ENCODE measurements at regions not wholly inside any gene's neighbourhood (a gene's known extent, or its start where the extent isn't known, plus 50 kb on each side); places are given as distances from the start of the nearest gene placed in this dataset.

DNA sequence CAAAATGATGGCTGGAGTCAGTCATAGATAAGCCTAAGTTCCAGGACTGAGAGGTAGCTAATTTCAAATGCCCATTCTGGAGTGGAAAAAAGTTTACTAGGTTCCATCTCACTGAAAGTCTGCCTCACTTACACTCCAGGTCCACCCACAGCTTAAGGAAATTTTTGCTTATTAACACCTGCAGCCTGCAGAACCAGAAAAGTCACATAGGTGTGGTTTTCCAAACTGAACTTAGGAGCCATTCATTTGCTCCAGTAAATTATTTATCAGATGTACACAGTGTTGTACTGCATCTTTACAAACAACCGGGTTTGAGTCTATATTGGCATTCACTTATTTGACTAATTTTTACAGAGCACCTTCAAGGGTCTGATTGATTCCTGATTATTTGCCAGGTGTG lies 157.4 kb upstream of the ARID2 start:
- peaks cover 25% of the 10 kb centered on the region for H3K4me1 ChIP-seq (ENCODE audit: insufficient read depth, low read length, poor library complexity, severe bottlenecking)
- no peak overlapping the region for H3K27ac ChIP-seq (ENCODE audit: low read depth, low read length, poor library complexity, severe bottlenecking)
- TF ChIP-seq, protein P1, sequence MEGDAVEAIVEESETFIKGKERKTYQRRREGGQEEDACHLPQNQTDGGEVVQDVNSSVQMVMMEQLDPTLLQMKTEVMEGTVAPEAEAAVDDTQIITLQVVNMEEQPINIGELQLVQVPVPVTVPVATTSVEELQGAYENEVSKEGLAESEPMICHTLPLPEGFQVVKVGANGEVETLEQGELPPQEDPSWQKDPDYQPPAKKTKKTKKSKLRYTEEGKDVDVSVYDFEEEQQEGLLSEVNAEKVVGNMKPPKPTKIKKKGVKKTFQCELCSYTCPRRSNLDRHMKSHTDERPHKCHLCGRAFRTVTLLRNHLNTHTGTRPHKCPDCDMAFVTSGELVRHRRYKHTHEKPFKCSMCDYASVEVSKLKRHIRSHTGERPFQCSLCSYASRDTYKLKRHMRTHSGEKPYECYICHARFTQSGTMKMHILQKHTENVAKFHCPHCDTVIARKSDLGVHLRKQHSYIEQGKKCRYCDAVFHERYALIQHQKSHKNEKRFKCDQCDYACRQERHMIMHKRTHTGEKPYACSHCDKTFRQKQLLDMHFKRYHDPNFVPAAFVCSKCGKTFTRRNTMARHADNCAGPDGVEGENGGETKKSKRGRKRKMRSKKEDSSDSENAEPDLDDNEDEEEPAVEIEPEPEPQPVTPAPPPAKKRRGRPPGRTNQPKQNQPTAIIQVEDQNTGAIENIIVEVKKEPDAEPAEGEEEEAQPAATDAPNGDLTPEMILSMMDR (conservative IDR thresholded peaks at IDR 0.05; ENCODE audit: low read depth, low read length): no peak
- H3K4me3 ChIP-seq (ENCODE audit: low read depth, low read length, poor library complexity, severe bottlenecking): no peak overlapping the region
- H3K36me3 ChIP-seq (ENCODE audit: insufficient read depth, low read length, poor library complexity, severe bottlenecking): no peaks in the 10 kb centered on the region
- H3K27me3 ChIP-seq (replicated peaks; ENCODE audit: insufficient read depth, low read depth, low read length, poor library complexity): no peaks in the 10 kb centered on the region
- intact Hi-C loops (cut with micrococcal nuclease; ENCODE audit: unreplicated experiment): no loop called here
- ChIA-PET CTCF (no interaction called here), POLR2A (ENCODE audit: low non-redundant PET) (interaction anchor here (0.6 kb wide), 1 partner anchor 186 kb away, joined by 5 read pairs; no protein-coding TSS in a partner anchor)
- no peak for DNase-seq (ENCODE audit: low spot score)
- no peaks in the 10 kb centered on the region for H3K9me3 ChIP-seq (ENCODE audit: low read depth, low read length, poor library complexity, severe bottlenecking)
- no TSS peak for BruUV-seq (replicated peaks)

DNA sequence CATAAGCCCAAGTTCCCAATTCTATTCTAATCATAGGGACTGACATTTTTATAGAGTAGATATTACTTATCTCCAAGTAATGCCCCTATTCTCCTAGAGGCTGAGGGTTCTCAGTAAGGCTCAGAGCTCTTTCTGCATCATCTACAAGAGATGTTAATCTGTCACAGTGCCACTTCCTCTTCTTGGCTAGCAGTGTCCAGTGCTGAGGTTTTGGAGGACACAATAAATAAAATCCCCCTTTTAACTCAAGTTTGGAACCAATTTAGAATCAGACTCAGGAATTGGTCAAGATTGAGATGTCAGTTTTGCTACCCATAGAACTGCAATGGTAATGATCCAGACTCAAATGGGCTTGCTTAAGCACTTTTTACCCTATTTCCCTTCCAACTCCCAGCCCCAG lies 154.1 kb upstream of the ARID2 start:
- Histone ChIP-seq H3K4me3 (ENCODE audit: low read depth, low read length, poor library complexity, severe bottlenecking) (no peak overlapping the region), H3K4me1 (ENCODE audit: insufficient read depth, low read length, poor library complexity, severe bottlenecking) (peaks cover 3% of the 10 kb centered on the region), H3K27ac (ENCODE audit: low read depth, low read length, poor library complexity, severe bottlenecking) (no peak overlapping the region), H3K9me3 (ENCODE audit: low read depth, low read length, poor library complexity, severe bottlenecking) (no peaks in the 10 kb centered on the region), H3K36me3 (ENCODE audit: insufficient read depth, low read length, poor library complexity, severe bottlenecking) (no peaks in the 10 kb centered on the region), H3K27me3 (replicated peaks; ENCODE audit: insufficient read depth, low read depth, low read length, poor library complexity) (no peaks in the 10 kb centered on the region)
- BruUV-seq (replicated peaks): no TSS peak
- no peak for DNase-seq (ENCODE audit: low spot score)
- CTCF ChIA-PET: no interaction called here
- TF ChIP-seq EZH2 (IDR thresholded peaks at IDR 0.05; ENCODE audit: borderline replicate concordance, low read depth, low read length, poor library complexity, severe bottlenecking): no peak
- TF ChIP-seq, protein P1 (conservative IDR thresholded peaks at IDR 0.05; ENCODE audit: low read depth, low read length): no peak
- POLR2A ChIA-PET (ENCODE audit: low non-redundant PET): no interaction called here
- intact Hi-C loops (cut with micrococcal nuclease; ENCODE audit: unreplicated experiment): no loop called here

DNA sequence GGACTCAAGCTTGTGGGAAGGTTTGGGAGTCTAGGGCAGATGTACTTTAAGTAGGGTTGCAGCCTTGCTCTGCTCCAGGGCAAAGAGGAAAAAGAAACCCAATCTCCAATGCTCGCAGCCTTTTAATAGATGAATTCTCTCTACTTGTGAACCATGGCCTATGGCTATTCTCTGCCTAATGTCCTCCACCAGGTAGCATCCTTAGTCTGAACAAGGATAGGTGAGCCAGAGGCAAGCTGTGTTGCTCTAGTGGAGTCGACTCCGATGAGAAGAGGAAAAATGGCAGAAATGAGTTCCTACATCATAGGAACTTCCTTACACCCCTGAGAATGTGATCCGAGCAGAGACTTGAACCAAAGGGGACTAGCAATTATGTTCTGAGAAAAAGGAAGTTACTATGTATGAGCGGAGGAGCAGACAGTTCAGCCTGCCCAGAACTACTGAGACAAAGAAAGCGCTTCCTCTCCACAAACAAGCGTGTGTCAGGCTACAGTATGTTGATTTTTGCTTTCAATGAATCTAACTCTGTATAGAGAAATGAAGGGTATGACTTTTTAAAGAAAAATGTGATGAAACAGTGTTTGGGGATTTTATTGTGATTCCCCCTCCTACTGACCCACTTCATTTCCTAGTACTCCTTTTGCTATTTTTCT lies 153.6 kb upstream of the ARID2 start:
- Histone ChIP-seq H3K27ac (ENCODE audit: low read depth, low read length, poor library complexity, severe bottlenecking) (no peak overlapping the region), H3K4me1 (ENCODE audit: insufficient read depth, low read length, poor library complexity, severe bottlenecking) (peaks cover 3% of the 10 kb centered on the region), H3K36me3 (ENCODE audit: insufficient read depth, low read length, poor library complexity, severe bottlenecking) (no peaks in the 10 kb centered on the region), H3K4me3 (ENCODE audit: low read depth, low read length, poor library complexity, severe bottlenecking) (no peak overlapping the region), H3K27me3 (replicated peaks; ENCODE audit: insufficient read depth, low read depth, low read length, poor library complexity) (no peaks in the 10 kb centered on the region), H3K9me3 (ENCODE audit: low read depth, low read length, poor library complexity, severe bottlenecking) (no peaks in the 10 kb centered on the region)
- BruUV-seq (replicated peaks): no TSS peak
- intact Hi-C loops (cut with micrococcal nuclease; ENCODE audit: unreplicated experiment): no loop called here
- no peak for TF ChIP-seq EZH2 (IDR thresholded peaks at IDR 0.05; ENCODE audit: borderline replicate concordance, low read depth, low read length, poor library complexity, severe bottlenecking)
- TF ChIP-seq, protein P1 (conservative IDR thresholded peaks at IDR 0.05; ENCODE audit: low read depth, low read length): no peak
- ChIA-PET CTCF (no interaction called here), POLR2A (ENCODE audit: low non-redundant PET) (no interaction called here)
- DNase-seq (ENCODE audit: low spot score): no peak

All from A673 (cell line).